Ascending aorta (tissue), 2 donors: ENCODE measurements at regions not wholly inside any gene's neighbourhood (a gene's known extent, or its start where the extent isn't known, plus 50 kb on each side); places are given as distances from the start of the nearest gene placed in this dataset.

Experiments
- DNase-seq, 2 donors: peaks; one replicate each; pipeline ENCODE4 v3.0.0-alpha.2; 2019; ENCODE audit warnings: low spot score in 2 of 2
- H3K27ac ChIP-seq, 2 donors: fragments of 200-600 bp; sonication (generic); one replicate each; pipeline ENCODE4 v1.5.1; 2016 to 2017; ENCODE audit warnings: mild to moderate bottlenecking in 1 of 2
- H3K27me3 ChIP-seq: fragments of 200-600 bp; sonication (generic); one replicate; pipeline ENCODE4 v1.5.1; 2017
- H3K36me3 ChIP-seq, 2 donors: fragments of 200-600 bp; sonication (generic); one replicate each; pipeline ENCODE4 v1.5.1; 2016
- H3K4me1 ChIP-seq, 2 donors: fragments of 200-600 bp; sonication (generic); one replicate each; pipeline ENCODE4 v1.5.1; 2016 to 2017; ENCODE audit warnings: mild to moderate bottlenecking in 1 of 2
- H3K4me3 ChIP-seq, 2 donors: fragments of 200-600 bp; sonication (generic); one replicate each; pipeline ENCODE4 v1.5.1; 2016 to 2017; ENCODE audit warnings: mild to moderate bottlenecking in 1 of 2
- H3K9me3 ChIP-seq, 2 donors: fragments of 200-600 bp; sonication (generic); one replicate each; pipeline ENCODE4 v1.5.1; 2016
- intact Hi-C: fragments of 100-400 bp; cut with DNase I; formaldehyde crosslinking; loops from one replicate; pipeline ENCODE4 v1.15.1; 2023
- TF ChIP-seq, protein P1 (sequence below), 3 experiments: fragments of 200-600 bp in 2 of 3; fragments of 450-650 bp in 1 of 3; sonication (generic) in 2 of 3; IDR thresholded peaks; one replicate each; pipeline ENCODE4 v1.5.1; 2016 to 2019; ENCODE audit warnings: antibody characterized with exemption in 3 of 3, mild to moderate bottlenecking in 1 of 3, moderate library complexity in 1 of 3

DNA sequence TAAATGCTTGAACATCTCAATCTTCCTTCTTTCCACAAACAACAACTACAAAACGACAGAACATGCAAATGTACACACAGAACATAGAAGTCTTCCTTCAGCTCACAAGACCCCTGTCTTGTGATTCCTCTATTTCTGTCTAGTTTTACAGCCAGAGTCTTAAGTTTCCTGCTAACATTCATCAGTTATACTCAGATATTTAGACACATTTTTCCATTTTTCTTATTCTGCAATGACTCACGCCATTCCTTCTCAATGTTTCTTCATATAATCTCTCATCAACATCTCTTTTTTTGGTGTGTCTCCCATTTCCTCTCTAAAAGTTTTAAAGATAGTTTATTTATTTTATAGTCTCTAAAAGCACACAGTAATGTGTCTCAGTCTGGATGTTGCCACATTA is 1872.9 kb upstream of the PCDH20 start:
- no peak overlapping the region for H3K4me3 ChIP-seq
- TF ChIP-seq, protein P1, sequence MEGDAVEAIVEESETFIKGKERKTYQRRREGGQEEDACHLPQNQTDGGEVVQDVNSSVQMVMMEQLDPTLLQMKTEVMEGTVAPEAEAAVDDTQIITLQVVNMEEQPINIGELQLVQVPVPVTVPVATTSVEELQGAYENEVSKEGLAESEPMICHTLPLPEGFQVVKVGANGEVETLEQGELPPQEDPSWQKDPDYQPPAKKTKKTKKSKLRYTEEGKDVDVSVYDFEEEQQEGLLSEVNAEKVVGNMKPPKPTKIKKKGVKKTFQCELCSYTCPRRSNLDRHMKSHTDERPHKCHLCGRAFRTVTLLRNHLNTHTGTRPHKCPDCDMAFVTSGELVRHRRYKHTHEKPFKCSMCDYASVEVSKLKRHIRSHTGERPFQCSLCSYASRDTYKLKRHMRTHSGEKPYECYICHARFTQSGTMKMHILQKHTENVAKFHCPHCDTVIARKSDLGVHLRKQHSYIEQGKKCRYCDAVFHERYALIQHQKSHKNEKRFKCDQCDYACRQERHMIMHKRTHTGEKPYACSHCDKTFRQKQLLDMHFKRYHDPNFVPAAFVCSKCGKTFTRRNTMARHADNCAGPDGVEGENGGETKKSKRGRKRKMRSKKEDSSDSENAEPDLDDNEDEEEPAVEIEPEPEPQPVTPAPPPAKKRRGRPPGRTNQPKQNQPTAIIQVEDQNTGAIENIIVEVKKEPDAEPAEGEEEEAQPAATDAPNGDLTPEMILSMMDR (IDR thresholded peaks at IDR 0.05): no peak
- no peaks in the 10 kb centered on the region for H3K27me3 ChIP-seq
- H3K36me3 ChIP-seq: no peaks in the 10 kb centered on the region
- DNase-seq: no peak
- H3K4me1 ChIP-seq: no peaks in the 10 kb centered on the region
- intact Hi-C loops: no loop called here
- no peak overlapping the region for H3K27ac ChIP-seq
- no peaks in the 10 kb centered on the region for H3K9me3 ChIP-seq

DNA sequence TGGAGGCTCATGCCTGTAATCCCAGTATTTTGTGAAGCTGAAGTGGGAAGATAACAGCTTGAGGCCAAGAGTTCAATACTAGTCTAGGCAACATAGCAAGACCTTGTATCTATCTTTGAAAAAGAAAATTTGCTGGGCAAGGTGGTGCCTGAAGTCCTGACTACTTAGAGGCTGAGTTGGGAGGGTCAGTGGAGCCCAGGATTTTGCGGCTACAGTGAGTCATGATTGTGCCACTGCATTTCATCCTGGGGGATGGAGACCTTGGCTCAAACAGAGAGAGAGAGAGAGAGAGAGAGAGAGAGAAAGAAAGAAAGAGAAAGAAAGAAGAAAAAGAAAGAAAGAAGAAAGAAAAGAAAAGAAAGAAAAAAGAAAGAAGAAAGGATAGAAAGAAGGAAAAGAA is 1872.3 kb upstream of the PCDH20 start:
- H3K4me1 ChIP-seq: no peaks in the 10 kb centered on the region
- H3K4me3 ChIP-seq: no peak overlapping the region
- H3K36me3 ChIP-seq: no peaks in the 10 kb centered on the region
- TF ChIP-seq, protein P1 (IDR thresholded peaks at IDR 0.05): no peak
- no peak overlapping the region for H3K27ac ChIP-seq
- no peaks in the 10 kb centered on the region for H3K9me3 ChIP-seq
- no peak for DNase-seq
- H3K27me3 ChIP-seq: no peaks in the 10 kb centered on the region
- intact Hi-C loops: no loop called here

DNA sequence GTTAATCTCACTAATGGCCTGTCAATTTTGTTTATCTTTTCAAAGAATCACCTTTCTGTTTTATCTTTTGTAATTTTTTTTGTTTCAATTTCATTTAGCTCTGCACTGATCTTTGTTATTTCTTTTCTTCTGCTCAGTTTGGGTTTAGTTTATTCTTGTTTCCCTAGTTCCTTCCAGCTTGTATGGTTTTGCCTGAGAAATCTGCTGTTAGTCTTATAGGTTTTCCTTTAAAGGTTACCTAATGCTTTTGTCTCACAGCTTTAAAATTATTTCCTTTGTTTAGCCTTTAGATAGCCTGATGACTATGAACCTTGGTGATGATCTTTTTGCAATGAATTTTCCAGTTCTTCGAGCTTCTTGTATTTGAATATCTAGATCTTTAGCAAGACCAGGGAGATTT is 1869.8 kb upstream of the PCDH20 start:
- Histone ChIP-seq H3K27ac (no peak overlapping the region), H3K36me3 (no peaks in the 10 kb centered on the region), H3K9me3 (no peaks in the 10 kb centered on the region), H3K4me1 (no peaks in the 10 kb centered on the region), H3K4me3 (no peak overlapping the region), H3K27me3 (no peaks in the 10 kb centered on the region)
- TF ChIP-seq, protein P1 (IDR thresholded peaks at IDR 0.05): no peak
- no peak for DNase-seq
- intact Hi-C loops: no loop called here

DNA sequence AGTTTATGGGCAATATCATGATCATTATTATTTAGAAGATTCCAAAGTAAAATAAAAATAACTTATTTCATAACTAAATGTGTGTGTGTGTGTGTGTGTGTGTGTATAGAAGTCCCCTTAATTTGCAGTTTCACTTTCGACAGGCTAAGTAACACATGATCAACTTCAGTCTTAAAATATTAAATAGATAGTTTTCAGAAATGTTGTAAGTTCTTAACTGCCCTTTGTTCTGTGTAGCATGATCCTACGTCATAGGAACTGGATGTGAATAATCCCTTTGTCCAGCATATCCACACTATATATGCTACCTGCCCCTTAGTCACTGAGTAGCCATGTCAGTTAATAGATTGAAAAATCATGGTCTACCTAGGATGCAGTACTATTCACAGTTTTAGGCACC is 1863.5 kb upstream of the PCDH20 start:
- Histone ChIP-seq H3K27ac (no peak overlapping the region), H3K4me3 (no peak overlapping the region), H3K9me3 (peaks cover 0 to 5% of the 10 kb centered on the region in 2 donors), H3K36me3 (no peaks in the 10 kb centered on the region), H3K27me3 (no peaks in the 10 kb centered on the region), H3K4me1 (no peaks in the 10 kb centered on the region)
- intact Hi-C loops: no loop called here
- TF ChIP-seq, protein P1 (IDR thresholded peaks at IDR 0.05): no peak
- DNase-seq: no peak

DNA sequence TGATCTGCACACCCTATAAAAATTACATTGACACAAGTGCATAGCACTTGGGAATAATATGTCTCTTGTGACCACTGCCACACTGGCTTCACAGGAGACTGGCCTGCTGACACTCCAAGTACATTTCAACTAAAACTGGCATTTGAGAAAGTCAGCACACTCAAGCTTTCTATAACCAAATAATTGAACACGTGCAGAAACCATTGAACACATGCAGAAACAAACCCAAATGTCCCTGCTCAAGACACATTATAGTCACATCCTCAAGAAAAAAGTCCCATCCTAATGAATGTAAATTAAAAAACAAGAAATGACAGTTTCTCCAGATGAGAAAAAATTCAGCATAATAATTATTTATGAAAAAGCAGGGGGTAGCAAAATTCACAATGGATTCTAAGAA is 1859.1 kb upstream of the PCDH20 start:
- peaks cover 0 to 5% of the 10 kb centered on the region in 2 donors for H3K9me3 ChIP-seq
- TF ChIP-seq, protein P1 (IDR thresholded peaks at IDR 0.05): no peak
- H3K4me3 ChIP-seq: no peak overlapping the region
- no peak for DNase-seq
- H3K36me3 ChIP-seq: no peaks in the 10 kb centered on the region
- no peaks in the 10 kb centered on the region for H3K4me1 ChIP-seq
- intact Hi-C loops: no loop called here
- no peak overlapping the region for H3K27ac ChIP-seq
- no peaks in the 10 kb centered on the region for H3K27me3 ChIP-seq
